Sigmoid colon (tissue), 4 donors: ENCODE measurements at regions not wholly inside any gene's neighbourhood (a gene's known extent, or its start where the extent isn't known, plus 50 kb on each side); places are given as distances from the start of the nearest gene placed in this dataset.
"Not testable (repeated sequence)": the region's sequence is repeated elsewhere in the genome, so short reads cannot be mapped to it uniquely, and the experiment has no call there.

ENCODE experiments used
- EP300 ChIP-seq, 4 donors: sonication (generic); formaldehyde crosslinking; IDR thresholded peaks; one replicate each; pipeline ENCODE4 v1.6.1; 2017; ENCODE audit warnings: antibody characterized with exemption in 4 of 4
- POLR2A ChIP-seq, 2 donors: fragments of 450-650 bp; IDR thresholded peaks; one replicate each; pipeline ENCODE4 v1.6.1; 2016; ENCODE audit warnings: antibody characterized with exemption in 2 of 2, mild to moderate bottlenecking in 2 of 2, moderate library complexity in 2 of 2
- POLR2AphosphoS5 ChIP-seq, 4 donors: sonication (generic); formaldehyde crosslinking; IDR thresholded peaks; one replicate each; pipeline ENCODE4 v1.6.1; 2017; ENCODE audit warnings: antibody characterized with exemption in 4 of 4
- TF ChIP-seq, protein P1 (sequence below), 4 experiments: fragments of 450-650 bp in 3 of 4; fragments of 200-600 bp in 1 of 4; IDR thresholded peaks; one replicate each; pipeline ENCODE4 v1.5.1; 2016 to 2019; ENCODE audit warnings: antibody characterized with exemption in 4 of 4, mild to moderate bottlenecking in 3 of 4, moderate library complexity in 2 of 4

- TF ChIP-seq, protein P1, sequence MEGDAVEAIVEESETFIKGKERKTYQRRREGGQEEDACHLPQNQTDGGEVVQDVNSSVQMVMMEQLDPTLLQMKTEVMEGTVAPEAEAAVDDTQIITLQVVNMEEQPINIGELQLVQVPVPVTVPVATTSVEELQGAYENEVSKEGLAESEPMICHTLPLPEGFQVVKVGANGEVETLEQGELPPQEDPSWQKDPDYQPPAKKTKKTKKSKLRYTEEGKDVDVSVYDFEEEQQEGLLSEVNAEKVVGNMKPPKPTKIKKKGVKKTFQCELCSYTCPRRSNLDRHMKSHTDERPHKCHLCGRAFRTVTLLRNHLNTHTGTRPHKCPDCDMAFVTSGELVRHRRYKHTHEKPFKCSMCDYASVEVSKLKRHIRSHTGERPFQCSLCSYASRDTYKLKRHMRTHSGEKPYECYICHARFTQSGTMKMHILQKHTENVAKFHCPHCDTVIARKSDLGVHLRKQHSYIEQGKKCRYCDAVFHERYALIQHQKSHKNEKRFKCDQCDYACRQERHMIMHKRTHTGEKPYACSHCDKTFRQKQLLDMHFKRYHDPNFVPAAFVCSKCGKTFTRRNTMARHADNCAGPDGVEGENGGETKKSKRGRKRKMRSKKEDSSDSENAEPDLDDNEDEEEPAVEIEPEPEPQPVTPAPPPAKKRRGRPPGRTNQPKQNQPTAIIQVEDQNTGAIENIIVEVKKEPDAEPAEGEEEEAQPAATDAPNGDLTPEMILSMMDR (IDR thresholded peaks at IDR 0.05) = not testable (repeated sequence)
- not testable (repeated sequence) for TF ChIP-seq POLR2A, POLR2AphosphoS5, EP300 (IDR thresholded peaks at IDR 0.05)
Measured at GRCh38 chr6:80497696-80498486, 391.4 kb downstream of the BCKDHB start.
